Keratinocyte (primary cell): ENCODE measurements at regions not wholly inside any gene's neighbourhood (a gene's known extent, or its start where the extent isn't known, plus 50 kb on each side); places are given as distances from the start of the nearest gene placed in this dataset.

ENCODE experiments used
- DNase-seq: peaks from one replicate; pipeline ENCODE4 v3.0.0-alpha.2; 2011; ENCODE audit warnings: low read depth, missing footprints, low spot score
- FAIRE-seq: peaks from 2 replicates; lab custom pipeline; 2011; peaks lifted over from hg19 to GRCh38; lab: Jason Lieb, UNC
- H2AFZ ChIP-seq: 2 replicates; pipeline ENCODE4 v1.6.0; 2012; ENCODE audit warnings: low read length, control low read depth, inconsistent platforms; ENCODE audit not compliant: control insufficient read depth
- H3K27ac ChIP-seq: 2 replicates; pipeline ENCODE4 v1.5.1; 2011; ENCODE audit warnings: low read length; ENCODE audit not compliant: control insufficient read depth, insufficient read depth
- H3K27me3 ChIP-seq: 3 replicates; pipeline ENCODE4 v1.6.0; 2011; ENCODE audit warnings: low read length; ENCODE audit not compliant: control insufficient read depth, insufficient read depth; ENCODE audit errors: extremely low read depth
- H3K36me3 ChIP-seq, 2 experiments: 2 replicates in 1 of 2; 3 replicates in 1 of 2; pipeline ENCODE4 v1.5.1; 2011; ENCODE audit warnings: low read length in 2 of 2, mild to moderate bottlenecking in 1 of 2; ENCODE audit not compliant: control insufficient read depth in 2 of 2, insufficient read depth in 2 of 2; ENCODE audit errors: extremely low read depth in 1 of 2
- H3K4me1 ChIP-seq: 3 replicates; pipeline ENCODE4 v1.5.1; 2011; ENCODE audit warnings: low read length; ENCODE audit not compliant: control insufficient read depth, insufficient read depth; ENCODE audit errors: extremely low read depth
- H3K4me2 ChIP-seq: 3 replicates; pipeline ENCODE4 v1.6.0; 2011; ENCODE audit warnings: low read depth, low read length; ENCODE audit not compliant: control insufficient read depth, insufficient read depth; ENCODE audit errors: extremely low read depth
- H3K4me3 ChIP-seq, 3 experiments: fragments of 200-600 bp in 1 of 3; sonication (generic) in 1 of 3; 2 replicates in 2 of 3; 3 replicates in 1 of 3; pipeline ENCODE4 v1.5.1; 2011 to 2016; ENCODE audit warnings: low read length in 3 of 3, mild to moderate bottlenecking in 3 of 3, control low read depth in 2 of 3, inconsistent platforms in 1 of 3, low read depth in 1 of 3, mixed read lengths in 1 of 3, mixed run types in 1 of 3, moderate library complexity in 1 of 3; ENCODE audit not compliant: control insufficient read depth in 2 of 3, insufficient read depth in 2 of 3; ENCODE audit errors: extremely low read depth in 1 of 3
- H3K79me2 ChIP-seq: 2 replicates; pipeline ENCODE4 v1.6.0; 2012; ENCODE audit warnings: low read length; ENCODE audit not compliant: control insufficient read depth, insufficient read depth
- H3K9ac ChIP-seq: 3 replicates; pipeline ENCODE4 v1.6.0; 2011; ENCODE audit warnings: low read length; ENCODE audit not compliant: control insufficient read depth, insufficient read depth; ENCODE audit errors: extremely low read depth
- H3K9me1 ChIP-seq: 3 replicates; pipeline ENCODE4 v1.6.0; 2011; ENCODE audit warnings: low read length; ENCODE audit not compliant: control insufficient read depth, insufficient read depth; ENCODE audit errors: extremely low read depth
- H3K9me3 ChIP-seq: 2 replicates; pipeline ENCODE4 v1.5.1; 2012; ENCODE audit warnings: low read depth, low read length; ENCODE audit not compliant: control insufficient read depth
- H4K20me1 ChIP-seq: 3 replicates; pipeline ENCODE4 v1.6.0; 2011; ENCODE audit warnings: low read length; ENCODE audit not compliant: control insufficient read depth, insufficient read depth; ENCODE audit errors: extremely low read depth
- EZH2 ChIP-seq: IDR thresholded peaks from one replicate; pipeline ENCODE4 v1.6.1; 2012; ENCODE audit warnings: inconsistent platforms, mild to moderate bottlenecking, low read length, moderate library complexity
- dilution Hi-C: fragments of 300-500 bp; cut with MboI; formaldehyde crosslinking; loops from one replicate; pipeline ENCODE4 v1.7.0; 2020; ENCODE audit warnings: low sequenced_read_pairs; ENCODE audit not compliant: extremely low pct_ligation_motif_present
- TF ChIP-seq, protein P1 (sequence below), 3 experiments: IDR thresholded peaks in 1 of 3; conservative IDR thresholded peaks in 1 of 3; optimal IDR thresholded peaks in 1 of 3; 2 replicates in 2 of 3; 3 replicates in 1 of 3; pipeline versions ENCODE3 to v1.5.1; 2011; ENCODE audit warnings: low read length in 3 of 3, mild to moderate bottlenecking in 3 of 3, moderate library complexity in 2 of 3, control low read depth in 1 of 3, inconsistent platforms in 1 of 3; ENCODE audit not compliant: insufficient read depth in 2 of 3; ENCODE audit errors: extremely low read depth in 1 of 3

DNA sequence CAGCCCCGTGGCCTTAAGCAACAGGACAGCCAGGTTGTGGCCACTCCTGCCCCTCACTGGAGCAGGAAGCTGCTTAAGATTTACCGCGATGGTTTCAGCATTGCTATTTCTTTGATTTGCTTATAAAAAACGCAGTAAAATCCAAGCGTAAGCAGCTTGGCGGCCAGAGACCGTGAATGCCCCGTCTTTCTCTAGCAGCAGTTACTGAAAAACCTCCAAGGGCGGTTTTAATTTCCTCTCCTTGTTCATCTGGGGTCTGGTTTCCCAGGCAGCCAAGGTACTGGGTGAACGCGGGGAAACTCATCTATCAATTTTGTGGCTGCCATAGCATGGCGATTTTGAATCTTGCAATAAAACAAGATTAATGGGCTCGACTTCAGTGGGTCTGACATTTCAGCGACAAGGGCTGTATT, 130.3 kb downstream of the MINAR1 start:
- Histone ChIP-seq H3K9me1 (no peaks in the 10 kb centered on the region), H3K4me2 (no peak overlapping the region), H3K9ac (no peak overlapping the region), H3K36me3 (no peaks in the 10 kb centered on the region), H4K20me1 (no peaks in the 10 kb centered on the region), H3K4me3 (no peak overlapping the region), H3K4me1 (no peaks in the 10 kb centered on the region), H3K79me2 (no peaks in the 10 kb centered on the region), H3K27me3 (no peaks in the 10 kb centered on the region), H2AFZ (no peak overlapping the region), H3K9me3 (no peaks in the 10 kb centered on the region), H3K27ac (no peak overlapping the region)
- DNase-seq (no peak), FAIRE-seq (no peak)
- dilution Hi-C loops, result no loop called here
- TF ChIP-seq EZH2, result no peak
- TF ChIP-seq, protein P1, sequence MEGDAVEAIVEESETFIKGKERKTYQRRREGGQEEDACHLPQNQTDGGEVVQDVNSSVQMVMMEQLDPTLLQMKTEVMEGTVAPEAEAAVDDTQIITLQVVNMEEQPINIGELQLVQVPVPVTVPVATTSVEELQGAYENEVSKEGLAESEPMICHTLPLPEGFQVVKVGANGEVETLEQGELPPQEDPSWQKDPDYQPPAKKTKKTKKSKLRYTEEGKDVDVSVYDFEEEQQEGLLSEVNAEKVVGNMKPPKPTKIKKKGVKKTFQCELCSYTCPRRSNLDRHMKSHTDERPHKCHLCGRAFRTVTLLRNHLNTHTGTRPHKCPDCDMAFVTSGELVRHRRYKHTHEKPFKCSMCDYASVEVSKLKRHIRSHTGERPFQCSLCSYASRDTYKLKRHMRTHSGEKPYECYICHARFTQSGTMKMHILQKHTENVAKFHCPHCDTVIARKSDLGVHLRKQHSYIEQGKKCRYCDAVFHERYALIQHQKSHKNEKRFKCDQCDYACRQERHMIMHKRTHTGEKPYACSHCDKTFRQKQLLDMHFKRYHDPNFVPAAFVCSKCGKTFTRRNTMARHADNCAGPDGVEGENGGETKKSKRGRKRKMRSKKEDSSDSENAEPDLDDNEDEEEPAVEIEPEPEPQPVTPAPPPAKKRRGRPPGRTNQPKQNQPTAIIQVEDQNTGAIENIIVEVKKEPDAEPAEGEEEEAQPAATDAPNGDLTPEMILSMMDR (optimal IDR thresholded peaks at IDR 0.05 in 1 of 3, IDR thresholded peaks at IDR 0.05 in 1 of 3, conservative IDR thresholded peaks at IDR 0.05 in 1 of 3; ENCODE audit: extremely low read depth in 1 of 3, insufficient read depth in 2 of 3, low read length in 3 of 3), result no peak

DNA sequence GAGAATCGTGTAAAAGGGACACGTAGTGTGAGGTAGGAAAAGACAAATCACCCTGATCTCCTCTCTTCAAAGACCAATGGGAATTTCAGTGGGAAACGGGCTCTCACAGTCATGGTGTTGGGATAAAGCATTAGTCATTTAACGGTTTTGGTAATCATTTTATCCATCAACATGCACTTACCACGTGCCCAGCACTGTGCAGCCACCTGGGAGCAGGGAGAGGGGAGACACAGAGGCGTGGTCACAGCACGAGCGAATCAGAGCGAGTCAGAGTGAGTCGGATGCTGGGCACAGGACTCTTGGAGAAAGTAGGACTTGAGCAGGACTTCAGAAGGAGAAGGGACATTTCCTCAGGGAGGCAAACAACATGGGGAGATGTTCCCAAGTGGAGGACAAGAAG, 130.8 kb downstream of the MINAR1 start:
- TF ChIP-seq EZH2, result no peak
- TF ChIP-seq, protein P1 (optimal IDR thresholded peaks at IDR 0.05 in 1 of 3, IDR thresholded peaks at IDR 0.05 in 1 of 3, conservative IDR thresholded peaks at IDR 0.05 in 1 of 3; ENCODE audit: extremely low read depth in 1 of 3, insufficient read depth in 2 of 3, low read length in 3 of 3), result no peak
- dilution Hi-C loops, result no loop called here
- no peaks in the 10 kb centered on the region for H3K27me3 ChIP-seq
- no peaks in the 10 kb centered on the region for H4K20me1 ChIP-seq
- H3K27ac ChIP-seq, result no peak overlapping the region
- no peaks in the 10 kb centered on the region for H3K9me1 ChIP-seq
- no peaks in the 10 kb centered on the region for H3K36me3 ChIP-seq
- DNase-seq (no peak), FAIRE-seq (no peak)
- H3K4me2 ChIP-seq, result no peak overlapping the region
- no peaks in the 10 kb centered on the region for H3K79me2 ChIP-seq
- H3K4me3 ChIP-seq, result no peak overlapping the region
- H3K9ac ChIP-seq, result no peak overlapping the region
- no peaks in the 10 kb centered on the region for H3K9me3 ChIP-seq
- H2AFZ ChIP-seq, result no peak overlapping the region
- H3K4me1 ChIP-seq, result no peaks in the 10 kb centered on the region
